K562 (cell line): ENCODE measurements at regions not wholly inside any gene's neighbourhood (a gene's known extent, or its start where the extent isn't known, plus 50 kb on each side); places are given as distances from the start of the nearest gene placed in this dataset.
A peak's percentile ranks its signal among the peaks of the same experiment; 100 is the strongest.

Experiments used
- MAX ChIP-seq: sonication (generic); formaldehyde crosslinking; IDR thresholded peaks from 2 replicates; pipeline ENCODE4 v1.9.0; 2022; ENCODE audit warnings: mild to moderate bottlenecking, missing genetic modification reagents
- PBX2 ChIP-seq, 2 experiments: IDR thresholded peaks in 1 of 2; conservative IDR thresholded peaks in 1 of 2; 2 replicates each; pipeline ENCODE4 v1.6.1; 2016; ENCODE audit warnings: low read depth in 2 of 2, mild to moderate bottlenecking in 1 of 2, missing compliant biosample characterization in 1 of 2, missing genetic modification characterization in 1 of 2, moderate library complexity in 1 of 2
- RNF2 ChIP-seq: sonication (generic); IDR thresholded peaks from 2 replicates; pipeline ENCODE4 v1.6.1; 2016
- SFPQ ChIP-seq: fragments of 200-400 bp; formaldehyde crosslinking; IDR thresholded peaks from 2 replicates; pipeline ENCODE4 v1.6.1; 2017; ENCODE audit warnings: mild to moderate bottlenecking, low read depth, low read length, moderate library complexity
- TFAP4 ChIP-seq: sonication (generic); formaldehyde crosslinking; IDR thresholded peaks from 2 replicates; pipeline ENCODE4 v1.8.0; 2022; ENCODE audit warnings: missing genetic modification reagents, mild to moderate bottlenecking, moderate library complexity, borderline replicate concordance
- ZNF277 ChIP-seq: fragments of 250-450 bp; sonication (Bioruptor Pico); IDR thresholded peaks from 2 replicates; pipeline ENCODE4 v1.8.0; 2022; ENCODE audit warnings: inconsistent platforms, mild to moderate bottlenecking, moderate library complexity, borderline replicate concordance
- TF ChIP-seq, protein P1 (sequence below): sonication (generic); formaldehyde crosslinking; IDR thresholded peaks from 2 replicates; pipeline ENCODE4 v1.8.1; 2023; ENCODE audit warnings: missing genetic modification reagents, mild to moderate bottlenecking, borderline replicate concordance

DNA sequence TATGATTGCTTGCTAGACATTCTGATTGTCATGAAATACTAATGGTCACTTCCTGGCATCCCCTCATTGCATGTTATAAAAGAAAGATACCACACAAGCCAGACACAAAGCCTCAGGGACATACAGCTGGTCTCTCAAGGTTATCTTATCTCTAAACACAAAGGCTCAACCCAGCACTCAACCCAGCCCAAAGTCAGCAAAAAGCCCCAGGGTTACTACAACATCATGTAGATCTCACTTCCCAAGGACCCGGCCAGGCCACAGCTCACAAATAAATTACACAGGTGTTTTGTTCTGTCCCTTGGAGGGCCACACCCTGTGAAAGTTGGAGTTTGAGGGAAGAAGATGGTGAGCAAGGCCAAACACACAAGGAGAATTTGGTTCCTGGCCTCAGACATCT is 109.7 kb upstream of the BARHL2 start (continued):
- no peak for TF ChIP-seq ZNF277 (CRISPR knock-in tag)
- TF ChIP-seq PBX2 (CRISPR knock-in tag; IDR thresholded peaks at IDR 0.05; ENCODE audit: low read depth) = no peak
- TF ChIP-seq PBX2 (tag; conservative IDR thresholded peaks at IDR 0.05; ENCODE audit: low read depth) = no peak
- TF ChIP-seq RNF2 = no peak
- no peak for TF ChIP-seq SFPQ
- no peak for TF ChIP-seq MAX (CRISPR knock-in tag)
- TF ChIP-seq TFAP4 = 0 out of 2 replicates have a peak, but pooled peaks have one; percentile 15
- TF ChIP-seq, protein P1, sequence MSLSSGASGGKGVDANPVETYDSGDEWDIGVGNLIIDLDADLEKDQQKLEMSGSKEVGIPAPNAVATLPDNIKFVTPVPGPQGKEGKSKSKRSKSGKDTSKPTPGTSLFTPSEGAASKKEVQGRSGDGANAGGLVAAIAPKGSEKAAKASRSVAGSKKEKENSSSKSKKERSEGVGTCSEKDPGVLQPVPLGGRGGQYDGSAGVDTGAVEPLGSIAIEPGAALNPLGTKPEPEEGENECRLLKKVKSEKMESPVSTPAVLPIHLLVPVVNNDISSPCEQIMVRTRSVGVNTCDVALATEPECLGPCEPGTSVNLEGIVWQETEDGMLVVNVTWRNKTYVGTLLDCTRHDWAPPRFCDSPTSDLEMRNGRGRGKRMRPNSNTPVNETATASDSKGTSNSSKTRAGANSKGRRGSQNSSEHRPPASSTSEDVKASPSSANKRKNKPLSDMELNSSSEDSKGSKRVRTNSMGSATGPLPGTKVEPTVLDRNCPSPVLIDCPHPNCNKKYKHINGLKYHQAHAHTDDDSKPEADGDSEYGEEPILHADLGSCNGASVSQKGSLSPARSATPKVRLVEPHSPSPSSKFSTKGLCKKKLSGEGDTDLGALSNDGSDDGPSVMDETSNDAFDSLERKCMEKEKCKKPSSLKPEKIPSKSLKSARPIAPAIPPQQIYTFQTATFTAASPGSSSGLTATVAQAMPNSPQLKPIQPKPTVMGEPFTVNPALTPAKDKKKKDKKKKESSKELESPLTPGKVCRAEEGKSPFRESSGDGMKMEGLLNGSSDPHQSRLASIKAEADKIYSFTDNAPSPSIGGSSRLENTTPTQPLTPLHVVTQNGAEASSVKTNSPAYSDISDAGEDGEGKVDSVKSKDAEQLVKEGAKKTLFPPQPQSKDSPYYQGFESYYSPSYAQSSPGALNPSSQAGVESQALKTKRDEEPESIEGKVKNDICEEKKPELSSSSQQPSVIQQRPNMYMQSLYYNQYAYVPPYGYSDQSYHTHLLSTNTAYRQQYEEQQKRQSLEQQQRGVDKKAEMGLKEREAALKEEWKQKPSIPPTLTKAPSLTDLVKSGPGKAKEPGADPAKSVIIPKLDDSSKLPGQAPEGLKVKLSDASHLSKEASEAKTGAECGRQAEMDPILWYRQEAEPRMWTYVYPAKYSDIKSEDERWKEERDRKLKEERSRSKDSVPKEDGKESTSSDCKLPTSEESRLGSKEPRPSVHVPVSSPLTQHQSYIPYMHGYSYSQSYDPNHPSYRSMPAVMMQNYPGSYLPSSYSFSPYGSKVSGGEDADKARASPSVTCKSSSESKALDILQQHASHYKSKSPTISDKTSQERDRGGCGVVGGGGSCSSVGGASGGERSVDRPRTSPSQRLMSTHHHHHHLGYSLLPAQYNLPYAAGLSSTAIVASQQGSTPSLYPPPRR = no peak
